IPS-NIHi7 (cell line): ENCODE measurements at regions not wholly inside any gene's neighbourhood (a gene's known extent, or its start where the extent isn't known, plus 50 kb on each side); places are given as distances from the start of the nearest gene placed in this dataset.
"Not testable (repeated sequence)": the region's sequence is repeated elsewhere in the genome, so short reads cannot be mapped to it uniquely, and the experiment has no call there.

ENCODE experiments used
- DNase-seq: peaks from one replicate; pipeline ENCODE4 v3.0.0; 2012; ENCODE audit warnings: mixed read lengths; ENCODE audit errors: extremely low spot score

GRCh38 chr5:153224651-153225050 is 265.8 kb upstream of the GRIA1 start:
- DNase-seq: no peak

- no peak for DNase-seq
These were observed 256.5 kb upstream of the GRIA1 start for GRCh38 chr5:153233933-153234332.

- DNase-seq: no peak
These were observed 254.2 kb upstream of the GRIA1 start for GRCh38 chr5:153236319-153236718.

DNA sequence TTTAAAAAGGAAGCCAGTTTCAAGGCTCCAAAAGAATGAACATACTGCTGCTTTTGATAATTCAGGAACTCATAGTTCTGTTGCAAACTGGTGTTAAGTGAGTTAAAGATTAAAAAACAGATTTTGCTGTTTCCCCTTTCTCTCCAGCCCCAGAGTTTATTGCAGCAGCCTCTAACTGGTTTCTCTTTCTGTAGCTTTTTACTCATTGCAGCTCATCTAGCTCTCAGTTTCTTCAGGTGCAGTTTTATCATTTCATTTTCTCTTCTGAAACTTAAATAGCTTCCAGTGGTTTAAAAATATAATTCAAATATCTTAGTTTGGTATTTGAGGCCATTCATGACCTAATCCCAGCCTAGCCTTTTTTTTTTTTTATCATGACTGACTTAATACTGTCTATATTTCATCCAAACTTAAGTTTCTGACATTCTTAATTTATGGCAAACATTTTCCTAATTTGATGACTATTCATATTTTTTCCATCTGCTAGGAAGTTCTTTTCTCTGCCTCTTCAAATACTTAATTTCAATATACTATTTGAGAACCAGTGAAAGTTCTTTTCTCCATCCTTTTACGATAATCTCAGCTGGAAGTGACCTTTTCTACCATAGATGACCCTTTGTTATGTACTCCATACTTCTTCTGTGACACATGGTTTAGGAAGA is 252.7 kb upstream of the GRIA1 start:
- DNase-seq: no peak

DNA sequence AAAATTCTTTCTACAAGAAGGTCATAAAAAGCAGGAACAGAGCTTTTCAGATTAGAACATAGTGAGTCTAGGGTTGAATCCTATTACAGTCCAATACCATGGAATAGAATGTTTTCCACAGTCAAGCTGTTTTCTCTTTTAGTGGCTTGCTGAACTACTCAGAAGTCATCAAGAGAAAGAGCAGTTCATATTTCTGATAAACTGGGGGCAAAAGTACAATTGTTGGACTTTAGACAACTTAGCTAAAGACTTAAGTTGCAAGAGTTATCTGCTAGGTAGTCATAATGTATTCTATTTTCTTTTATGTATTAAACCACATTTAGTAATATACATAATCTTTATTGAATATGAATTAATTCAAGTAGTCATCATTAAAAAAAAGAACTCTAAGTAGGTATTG is 233.1 kb upstream of the GRIA1 start:
- DNase-seq: no peak

DNA sequence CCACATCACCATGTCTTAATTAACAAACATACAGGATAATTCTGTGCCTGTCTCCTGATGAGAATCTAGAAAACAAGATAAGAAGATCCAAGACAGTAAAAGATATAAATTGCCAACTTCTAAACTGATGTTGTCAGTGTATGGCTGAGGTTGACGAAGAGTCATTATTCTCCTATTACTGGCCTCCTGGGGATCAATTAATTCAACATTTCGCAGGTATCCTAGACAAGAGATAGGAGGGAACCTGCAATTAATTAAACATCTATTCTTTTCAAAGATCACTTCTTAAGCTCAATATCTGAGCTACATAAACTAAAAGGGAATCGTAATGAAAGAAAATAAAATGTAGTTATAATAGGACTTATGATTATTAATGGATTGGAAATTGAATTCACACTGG is 232.0 kb upstream of the GRIA1 start:
- DNase-seq: no peak

DNA sequence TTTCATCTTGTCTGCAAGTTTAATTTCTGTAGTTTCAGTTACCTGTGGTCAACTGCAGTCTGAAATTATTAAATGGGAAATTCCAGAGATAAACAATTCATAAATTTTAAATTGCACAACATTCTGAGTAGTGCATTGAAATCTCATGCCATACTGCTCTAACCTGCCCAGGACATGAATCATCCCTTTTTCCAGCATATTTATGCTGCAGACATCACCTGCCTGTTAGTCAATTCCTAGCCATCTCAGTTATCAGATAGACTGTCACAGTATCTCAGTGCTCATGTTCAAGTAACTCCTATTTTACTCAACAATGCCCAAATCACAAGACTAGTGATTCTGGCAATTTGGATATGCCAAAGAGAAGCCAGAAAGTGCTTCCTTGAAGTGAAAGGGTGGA is 223.0 kb upstream of the GRIA1 start:
- DNase-seq: no peak

DNA sequence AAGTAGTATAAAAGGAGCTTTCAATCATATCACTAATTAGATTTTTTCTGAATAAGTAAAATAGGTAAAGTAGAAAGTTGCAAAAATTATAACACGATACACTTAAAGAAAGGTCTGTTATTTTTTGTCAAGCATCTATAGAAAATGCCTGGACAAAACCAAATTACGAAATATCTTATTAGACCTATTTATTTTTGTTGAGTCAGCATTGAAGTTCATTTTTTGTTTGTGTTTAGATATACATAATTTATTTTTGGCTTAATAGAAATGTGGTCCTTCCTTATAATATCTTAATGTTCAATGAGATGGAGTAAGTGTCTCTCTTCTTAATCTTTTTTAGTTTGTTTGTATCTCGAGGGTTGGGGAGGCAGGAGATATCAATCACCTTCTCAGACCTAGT is 214.8 kb upstream of the GRIA1 start:
- no peak for DNase-seq

GRCh38 chr5:153276151-153276550 is 214.3 kb upstream of the GRIA1 start:
- DNase-seq: peak; percentile 69

- not testable (repeated sequence) for DNase-seq
These were observed 194.1 kb upstream of the GRIA1 start for GRCh38 chr5:153296251-153296844.

DNA sequence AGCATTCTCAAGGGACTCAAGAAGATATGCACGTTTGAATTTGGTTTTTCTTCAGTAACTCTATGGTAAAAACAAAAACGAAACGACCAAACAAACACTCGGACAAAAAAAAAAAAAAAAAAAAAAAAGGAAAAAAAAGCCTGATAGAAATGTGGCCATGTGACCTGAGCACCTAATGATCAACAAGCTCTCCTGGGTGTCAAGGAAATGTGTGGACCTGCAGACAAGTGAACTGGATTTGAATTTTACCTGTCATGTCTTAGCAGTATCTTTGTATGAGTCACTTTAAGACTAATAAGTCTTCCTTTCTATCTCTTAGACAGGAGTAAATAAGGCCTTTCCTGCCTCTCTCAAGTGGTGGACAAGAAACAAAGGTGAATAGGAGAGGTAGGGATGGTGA is 190.6 kb upstream of the GRIA1 start:
- no peak for DNase-seq

DNA sequence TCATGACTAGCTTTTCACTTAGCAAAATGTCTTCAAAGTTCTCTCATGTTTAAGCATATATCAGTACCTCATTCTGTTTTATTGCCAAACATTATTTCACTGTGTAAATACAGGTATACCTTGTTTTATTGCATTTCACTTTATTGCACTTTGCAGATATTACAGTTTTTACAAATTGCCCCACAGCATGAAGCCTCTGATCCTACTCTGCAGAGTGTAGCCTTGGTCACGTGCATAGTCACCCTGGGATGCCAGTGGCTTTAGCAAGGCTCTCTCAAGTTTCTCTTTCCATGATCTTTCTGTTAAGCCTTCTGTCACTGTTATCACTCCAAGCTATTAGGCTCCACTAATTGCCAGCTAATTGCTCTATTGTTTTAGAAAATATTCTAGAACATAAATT is 182.2 kb upstream of the GRIA1 start:
- no peak for DNase-seq

DNA sequence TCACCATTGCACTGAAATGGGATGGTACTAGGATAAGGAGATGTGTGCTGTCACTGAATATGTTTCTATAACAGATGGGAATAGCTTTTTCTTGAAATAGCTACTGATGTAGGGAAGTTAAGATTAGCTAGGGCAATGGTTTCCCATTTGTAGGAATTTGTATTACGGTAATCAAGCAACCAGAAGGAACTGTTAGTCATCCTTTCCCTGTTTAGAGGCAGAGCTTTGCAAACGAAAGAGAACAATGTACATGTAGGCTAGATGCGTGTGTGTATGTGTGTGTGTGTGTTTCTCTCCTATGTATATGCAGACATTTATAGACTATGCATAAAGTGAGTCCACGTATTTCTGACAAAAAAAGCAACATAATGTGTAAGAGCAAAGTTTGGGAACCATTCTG is 171.9 kb upstream of the GRIA1 start:
- no peak for DNase-seq

GRCh38 chr5:153321478-153321877 is 169.0 kb upstream of the GRIA1 start:
- no peak for DNase-seq

DNA sequence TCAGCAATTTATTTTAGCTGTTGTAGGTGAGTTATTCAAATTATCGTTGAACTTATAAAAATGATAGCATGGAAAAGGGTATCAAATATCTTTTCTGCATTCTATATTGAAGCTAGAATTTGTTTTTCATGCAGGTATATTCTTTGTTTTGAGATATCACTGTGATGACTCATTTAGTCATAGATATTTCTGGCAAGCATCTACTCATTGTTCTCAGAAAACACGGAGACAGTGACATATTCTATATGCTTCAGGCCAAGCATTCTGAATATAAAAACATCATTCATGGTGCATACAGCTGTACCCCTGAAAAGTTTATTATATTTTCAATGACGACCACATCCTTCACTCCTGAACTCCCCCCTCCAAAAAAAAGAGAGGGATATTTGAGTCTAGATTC is 150.3 kb upstream of the GRIA1 start:
- DNase-seq: no peak

GRCh38 chr5:153340738-153341137 is 149.7 kb upstream of the GRIA1 start:
- DNase-seq: no peak

GRCh38 chr5:153342487-153342886 is 148.0 kb upstream of the GRIA1 start:
- DNase-seq: no peak

DNA sequence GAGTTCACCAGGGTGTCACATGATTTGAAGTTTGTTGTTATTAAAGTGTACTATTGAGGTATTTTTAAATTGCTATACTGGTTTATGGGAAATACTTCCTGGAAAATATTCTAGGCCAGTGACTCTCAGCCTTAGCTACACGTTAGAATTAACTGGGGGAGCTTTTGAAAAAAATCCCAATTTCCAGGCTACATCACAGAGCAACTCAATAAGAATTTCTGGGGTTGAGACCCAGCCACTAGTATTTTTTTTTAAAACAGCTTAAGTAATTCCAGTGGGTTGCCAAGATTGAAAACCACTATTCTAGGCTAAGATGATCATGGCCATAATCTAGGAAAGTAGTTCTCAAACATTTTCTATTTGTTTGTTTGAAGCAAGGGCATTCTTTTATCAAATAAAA is 142.9 kb upstream of the GRIA1 start:
- no peak for DNase-seq

- peak; percentile 48 for DNase-seq
These were observed 140.1 kb upstream of the GRIA1 start for GRCh38 chr5:153350175-153350883.

GRCh38 chr5:153352685-153353219 is 137.7 kb upstream of the GRIA1 start:
- no peak for DNase-seq

DNA sequence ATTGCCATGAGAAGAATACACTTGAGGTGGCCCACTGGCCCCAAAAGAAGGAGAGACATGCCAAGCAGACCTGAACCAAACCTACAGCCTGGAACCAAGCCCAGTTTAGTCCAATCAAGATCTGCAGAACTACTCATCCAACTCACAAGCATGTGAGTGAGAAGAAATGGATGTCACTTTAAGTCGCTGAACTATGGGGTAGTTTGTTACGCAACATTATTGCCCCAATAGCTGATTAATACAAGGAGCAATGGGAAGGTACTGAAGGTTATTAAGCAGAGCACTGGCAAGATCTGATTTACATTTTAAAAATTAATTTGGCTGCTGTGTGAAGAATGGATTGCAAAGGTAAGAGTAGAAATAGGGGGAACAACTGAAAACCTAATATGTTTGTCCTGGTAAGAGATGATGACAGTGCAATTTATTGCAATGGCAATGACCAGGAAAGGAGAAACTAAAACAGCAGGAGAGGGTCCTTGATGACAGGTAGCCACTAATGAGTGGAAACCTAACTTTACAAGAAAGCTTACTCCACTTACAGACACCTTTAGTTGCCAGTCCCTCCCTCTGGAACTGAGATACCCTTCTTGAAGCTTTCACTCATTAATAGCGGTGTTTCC is 132.9 kb upstream of the GRIA1 start:
- DNase-seq: no peak

DNA sequence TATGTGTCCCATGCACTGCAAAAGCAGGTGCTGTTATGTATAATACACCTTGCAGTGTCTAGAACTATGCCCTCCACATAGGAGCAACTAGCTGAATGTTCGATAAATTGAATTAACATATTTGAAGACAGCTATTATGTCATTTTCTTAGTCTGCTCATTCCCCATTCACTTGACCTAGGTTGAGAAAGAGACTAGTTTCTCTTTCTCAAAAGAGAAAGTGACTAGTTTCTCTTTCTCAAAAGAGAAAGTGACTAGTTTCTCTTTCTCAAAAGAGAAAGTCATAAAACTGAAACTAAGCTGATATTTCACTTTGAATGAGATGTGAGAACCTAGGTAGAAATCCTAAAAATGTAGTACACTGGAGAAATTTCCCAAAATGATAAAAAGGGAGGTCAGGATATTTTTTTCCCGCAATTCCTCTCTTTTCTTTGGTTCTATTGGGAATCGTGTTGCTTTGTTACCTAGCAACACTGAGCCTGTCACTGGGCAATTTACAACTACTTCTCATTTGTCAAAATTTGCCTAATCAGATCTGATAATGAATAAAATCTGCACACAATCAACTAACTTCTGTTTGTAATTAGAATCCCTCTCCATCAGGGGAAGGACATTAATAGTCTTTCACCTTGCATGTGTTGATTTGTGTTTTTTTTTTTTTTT is 132.0 kb upstream of the GRIA1 start:
- no peak for DNase-seq
